K562 (cell line): ENCODE measurements at regions not wholly inside any gene's neighbourhood (a gene's known extent, or its start where the extent isn't known, plus 50 kb on each side); places are given as distances from the start of the nearest gene placed in this dataset.

Experiments
- ATF1 ChIP-seq, 2 experiments: fragments of 450-650 bp in 1 of 2; IDR thresholded peaks; 2 replicates each; pipeline ENCODE4 v1.6.1; 2016; ENCODE audit warnings: missing compliant biosample characterization in 1 of 2, missing genetic modification characterization in 1 of 2
- EGR1 ChIP-seq: fragments of 450-650 bp; conservative IDR thresholded peaks from 2 replicates; pipeline ENCODE4 v1.6.1; 2017; ENCODE audit warnings: mild to moderate bottlenecking
- FOXA3 ChIP-seq, 2 experiments: fragments of 450-650 bp in 1 of 2; sonication (generic) in 1 of 2; formaldehyde crosslinking; IDR thresholded peaks in 1 of 2; conservative IDR thresholded peaks in 1 of 2; 2 replicates each; pipeline versions ENCODE4 v1.4.0 to v1.8.0; 2020 to 2022; ENCODE audit warnings: mild to moderate bottlenecking in 2 of 2, missing genetic modification reagents in 1 of 2
- HMG20B ChIP-seq: fragments of 250-450 bp; sonication (Bioruptor Pico); IDR thresholded peaks from 2 replicates; pipeline ENCODE4 v1.5.0; 2021; ENCODE audit warnings: mild to moderate bottlenecking
- NEUROD1 ChIP-seq: fragments of 150-350 bp; IDR thresholded peaks from 2 replicates; pipeline ENCODE4 v1.6.1; 2014; ENCODE audit warnings: borderline replicate concordance, low read length, low read depth; ENCODE audit not compliant: partially characterized antibody
- NFE2L1 ChIP-seq: fragments of 450-650 bp; IDR thresholded peaks from 2 replicates; pipeline ENCODE4 v1.6.1; 2016; ENCODE audit warnings: missing genetic modification characterization, low read depth, mild to moderate bottlenecking, missing compliant biosample characterization, moderate library complexity, borderline replicate concordance
- ZNF41 ChIP-seq: fragments of 250-450 bp; sonication (Bioruptor Pico); conservative IDR thresholded peaks from 2 replicates; pipeline ENCODE4 v1.4.0; 2020; ENCODE audit warnings: mild to moderate bottlenecking
- ZNF507 ChIP-seq: conservative IDR thresholded peaks from 2 replicates; pipeline ENCODE4 v1.6.1; 2017; ENCODE audit warnings: missing genetic modification characterization, missing compliant biosample characterization
- ZZZ3 ChIP-seq: fragments of 450-650 bp; IDR thresholded peaks from 2 replicates; pipeline ENCODE4 v1.6.1; 2016; ENCODE audit warnings: antibody characterized with exemption, mild to moderate bottlenecking, moderate library complexity
- TF ChIP-seq, protein P1 (sequence below): fragments of 450-650 bp; formaldehyde crosslinking; IDR thresholded peaks from 2 replicates; pipeline ENCODE4 v1.4.0; 2020; ENCODE audit warnings: mild to moderate bottlenecking, mixed read lengths
- TF ChIP-seq, protein P2 (sequence below): sonication (generic); formaldehyde crosslinking; IDR thresholded peaks from 2 replicates; pipeline ENCODE4 v1.8.0; 2022; ENCODE audit warnings: missing genetic modification reagents, mild to moderate bottlenecking, borderline replicate concordance
- TF ChIP-seq, protein P3 (sequence below), 3 experiments: IDR thresholded peaks in 2 of 3; conservative IDR thresholded peaks in 1 of 3; 2 replicates each; pipeline ENCODE4 v1.5.1; 2011 to 2012; ENCODE audit warnings: low read length in 3 of 3, mild to moderate bottlenecking in 3 of 3, control low read depth in 2 of 3, improper control_type of control experiment in 1 of 3, inconsistent platforms in 1 of 3, low read depth in 1 of 3, mixed read lengths in 1 of 3, moderate library complexity in 1 of 3; ENCODE audit not compliant: insufficient read depth in 2 of 3
- TF ChIP-seq, protein P4 (sequence below): fragments of 450-650 bp; IDR thresholded peaks from 2 replicates; pipeline ENCODE4 v1.6.1; 2016; ENCODE audit warnings: antibody characterized with exemption

DNA sequence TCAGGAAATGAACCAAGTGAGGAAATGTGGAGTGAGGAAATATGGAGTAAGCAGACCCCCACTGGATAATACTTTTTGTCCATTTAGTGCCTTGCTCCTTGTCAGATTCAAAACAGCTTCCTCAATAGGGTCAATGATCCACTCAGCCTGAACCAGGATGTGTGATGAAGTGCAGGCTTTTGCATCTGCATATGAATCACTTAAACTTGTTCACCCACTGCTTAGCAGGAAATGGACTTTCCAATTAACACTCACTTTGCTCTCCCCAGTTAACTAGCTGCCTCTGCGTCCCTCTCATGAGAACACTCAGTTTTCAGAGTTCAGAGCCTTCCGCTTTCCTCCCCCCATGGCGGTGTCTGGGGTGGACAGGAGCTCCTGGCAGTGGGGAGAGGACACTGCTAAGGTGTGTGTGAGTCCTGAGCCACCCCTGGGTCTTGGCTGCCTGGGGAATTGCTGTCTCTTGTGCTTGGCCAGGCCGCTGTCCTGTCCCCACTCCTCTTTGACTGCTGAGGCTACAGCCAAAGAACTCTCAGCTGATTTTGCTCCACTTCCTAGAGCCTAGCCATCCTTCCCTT, 621.8 kb downstream of the CDH26 start:
- TF ChIP-seq ATF1 (CRISPR knock-in tag; IDR thresholded peaks at IDR 0.05) (no peak), ATF1 (tag; IDR thresholded peaks at IDR 0.05) (no peak), NEUROD1 (no peak), HMG20B (no peak), ZNF507 (tag) (no peak), NFE2L1 (tag) (no peak), EGR1 (no peak), ZZZ3 (no peak), FOXA3 (CRISPR knock-in tag; conservative IDR thresholded peaks at IDR 0.05 in 1 of 2, IDR thresholded peaks at IDR 0.05 in 1 of 2) (no peak), ZNF41 (CRISPR knock-in tag) (no peak)
- TF ChIP-seq, protein P1, sequence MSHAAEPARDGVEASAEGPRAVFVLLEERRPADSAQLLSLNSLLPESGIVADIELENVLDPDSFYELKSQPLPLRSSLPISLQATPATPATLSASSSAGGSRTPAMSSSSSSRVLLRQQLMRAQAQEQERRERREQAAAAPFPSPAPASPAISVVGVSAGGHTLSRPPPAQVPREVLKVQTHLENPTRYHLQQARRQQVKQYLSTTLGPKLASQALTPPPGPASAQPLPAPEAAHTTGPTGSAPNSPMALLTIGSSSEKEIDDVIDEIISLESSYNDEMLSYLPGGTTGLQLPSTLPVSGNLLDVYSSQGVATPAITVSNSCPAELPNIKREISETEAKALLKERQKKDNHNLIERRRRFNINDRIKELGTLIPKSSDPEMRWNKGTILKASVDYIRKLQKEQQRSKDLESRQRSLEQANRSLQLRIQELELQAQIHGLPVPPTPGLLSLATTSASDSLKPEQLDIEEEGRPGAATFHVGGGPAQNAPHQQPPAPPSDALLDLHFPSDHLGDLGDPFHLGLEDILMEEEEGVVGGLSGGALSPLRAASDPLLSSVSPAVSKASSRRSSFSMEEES (CRISPR knock-in tag) = no peak
- TF ChIP-seq, protein P2, sequence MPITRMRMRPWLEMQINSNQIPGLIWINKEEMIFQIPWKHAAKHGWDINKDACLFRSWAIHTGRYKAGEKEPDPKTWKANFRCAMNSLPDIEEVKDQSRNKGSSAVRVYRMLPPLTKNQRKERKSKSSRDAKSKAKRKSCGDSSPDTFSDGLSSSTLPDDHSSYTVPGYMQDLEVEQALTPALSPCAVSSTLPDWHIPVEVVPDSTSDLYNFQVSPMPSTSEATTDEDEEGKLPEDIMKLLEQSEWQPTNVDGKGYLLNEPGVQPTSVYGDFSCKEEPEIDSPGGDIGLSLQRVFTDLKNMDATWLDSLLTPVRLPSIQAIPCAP = no peak
- TF ChIP-seq, protein P3, sequence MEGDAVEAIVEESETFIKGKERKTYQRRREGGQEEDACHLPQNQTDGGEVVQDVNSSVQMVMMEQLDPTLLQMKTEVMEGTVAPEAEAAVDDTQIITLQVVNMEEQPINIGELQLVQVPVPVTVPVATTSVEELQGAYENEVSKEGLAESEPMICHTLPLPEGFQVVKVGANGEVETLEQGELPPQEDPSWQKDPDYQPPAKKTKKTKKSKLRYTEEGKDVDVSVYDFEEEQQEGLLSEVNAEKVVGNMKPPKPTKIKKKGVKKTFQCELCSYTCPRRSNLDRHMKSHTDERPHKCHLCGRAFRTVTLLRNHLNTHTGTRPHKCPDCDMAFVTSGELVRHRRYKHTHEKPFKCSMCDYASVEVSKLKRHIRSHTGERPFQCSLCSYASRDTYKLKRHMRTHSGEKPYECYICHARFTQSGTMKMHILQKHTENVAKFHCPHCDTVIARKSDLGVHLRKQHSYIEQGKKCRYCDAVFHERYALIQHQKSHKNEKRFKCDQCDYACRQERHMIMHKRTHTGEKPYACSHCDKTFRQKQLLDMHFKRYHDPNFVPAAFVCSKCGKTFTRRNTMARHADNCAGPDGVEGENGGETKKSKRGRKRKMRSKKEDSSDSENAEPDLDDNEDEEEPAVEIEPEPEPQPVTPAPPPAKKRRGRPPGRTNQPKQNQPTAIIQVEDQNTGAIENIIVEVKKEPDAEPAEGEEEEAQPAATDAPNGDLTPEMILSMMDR (IDR thresholded peaks at IDR 0.05 in 2 of 3, conservative IDR thresholded peaks at IDR 0.05 in 1 of 3; ENCODE audit: insufficient read depth in 2 of 3, low read depth in 1 of 3, low read length in 3 of 3) = no peak
- TF ChIP-seq, protein P4, sequence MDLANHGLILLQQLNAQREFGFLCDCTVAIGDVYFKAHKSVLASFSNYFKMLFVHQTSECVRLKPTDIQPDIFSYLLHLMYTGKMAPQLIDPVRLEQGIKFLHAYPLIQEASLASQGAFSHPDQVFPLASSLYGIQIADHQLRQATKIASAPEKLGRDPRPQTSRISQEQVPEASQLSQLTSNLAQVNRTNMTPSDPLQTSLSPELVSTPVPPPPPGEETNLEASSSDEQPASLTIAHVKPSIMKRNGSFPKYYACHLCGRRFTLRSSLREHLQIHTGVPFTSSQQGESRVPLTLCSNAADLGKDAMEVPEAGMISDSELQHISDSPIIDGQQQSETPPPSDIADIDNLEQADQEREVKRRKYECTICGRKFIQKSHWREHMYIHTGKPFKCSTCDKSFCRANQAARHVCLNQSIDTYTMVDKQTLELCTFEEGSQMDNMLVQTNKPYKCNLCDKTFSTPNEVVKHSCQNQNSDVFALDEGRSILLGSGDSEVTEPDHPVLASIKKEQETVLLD = no peak
